Stimulated activated CD8-positive, alpha-beta memory T cell treated with anti-CD3 and anti-CD28 coated beads, Interleukin-15, amount 100 ng/mL, for 4 hours (primary cell): ENCODE measurements at regions not wholly inside any gene's neighbourhood (a gene's known extent, or its start where the extent isn't known, plus 50 kb on each side); places are given as distances from the start of the nearest gene placed in this dataset.

Source experiments
- DNase-seq, 2 donors: peaks; one replicate each; pipeline ENCODE4 v3.0.0-alpha.2; 2020; ENCODE audit warnings: low read depth in 2 of 2

DNA sequence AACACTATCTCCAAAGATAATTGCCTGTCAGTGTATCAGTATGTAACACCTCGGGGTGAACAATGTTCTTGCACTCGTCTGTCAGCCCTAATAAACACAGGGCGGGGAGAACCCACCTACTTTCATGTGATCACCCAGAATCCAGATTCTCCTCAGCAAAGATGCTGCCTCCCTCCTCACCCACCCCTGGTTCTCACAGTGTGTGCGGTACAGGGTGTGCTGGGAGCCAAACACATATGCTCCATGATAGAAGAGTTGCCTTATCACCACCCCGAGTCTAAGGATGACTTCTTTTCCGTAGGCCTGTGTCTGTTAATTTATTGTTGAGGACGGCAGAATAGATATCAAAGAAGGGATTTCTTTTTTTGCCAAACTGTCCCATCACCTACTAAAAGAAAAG lies 206.1 kb downstream of the TLE3 start:
- DNase-seq, result no peak

DNA sequence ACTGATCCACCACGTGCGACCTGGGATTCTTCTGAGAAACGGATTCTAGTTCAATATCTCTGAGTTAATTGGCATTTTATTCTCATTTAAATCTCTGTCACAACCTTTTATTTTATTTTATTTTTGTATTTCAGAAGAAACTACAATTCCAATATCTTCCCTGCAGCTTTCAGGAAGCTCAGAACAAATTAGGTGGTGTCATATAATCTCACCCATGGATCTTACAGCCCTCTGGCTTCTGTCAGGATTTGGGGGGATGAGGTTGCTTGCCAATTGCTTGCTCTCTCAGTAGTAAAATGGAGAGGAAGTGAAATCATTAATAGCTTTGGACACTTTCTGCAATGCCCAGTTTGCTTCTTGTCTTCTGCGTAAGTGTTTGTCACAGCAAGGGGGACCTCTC lies 205.4 kb downstream of the TLE3 start:
- no peak for DNase-seq

DNA sequence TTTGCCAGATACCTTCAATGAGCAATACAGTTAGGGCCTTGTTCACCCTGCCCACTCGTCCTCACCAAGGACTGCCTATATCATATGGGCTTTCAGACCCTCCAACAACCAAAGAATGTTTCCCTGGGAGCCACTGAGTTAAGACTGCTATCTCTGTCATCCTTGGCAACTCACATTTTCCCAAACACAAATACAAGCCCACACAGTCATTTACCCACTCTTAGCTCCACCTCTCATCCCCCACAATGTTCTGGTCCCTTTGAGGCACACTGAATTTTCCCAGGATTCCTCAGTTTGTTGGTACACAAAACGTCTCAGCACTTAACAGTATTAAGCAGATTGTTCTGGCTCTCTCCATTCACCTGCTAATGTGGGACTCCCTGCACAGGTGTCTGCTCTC lies 204.6 kb downstream of the TLE3 start:
- DNase-seq, result no peak

- DNase-seq, result no peak
These were observed 203.9 kb downstream of the TLE3 start for GRCh38 chr15:69893863-69894262.

- DNase-seq, result no peak
These were observed 202.5 kb downstream of the TLE3 start for GRCh38 chr15:69895202-69895601.

- DNase-seq, result no peak
These were observed 201.1 kb downstream of the TLE3 start for GRCh38 chr15:69896606-69897005.

- DNase-seq, result no peak
These were observed 200.7 kb downstream of the TLE3 start for GRCh38 chr15:69897061-69897460.

GRCh38 chr15:69897471-69898237 lies 200.1 kb downstream of the TLE3 start:
- DNase-seq, result no peak

DNA sequence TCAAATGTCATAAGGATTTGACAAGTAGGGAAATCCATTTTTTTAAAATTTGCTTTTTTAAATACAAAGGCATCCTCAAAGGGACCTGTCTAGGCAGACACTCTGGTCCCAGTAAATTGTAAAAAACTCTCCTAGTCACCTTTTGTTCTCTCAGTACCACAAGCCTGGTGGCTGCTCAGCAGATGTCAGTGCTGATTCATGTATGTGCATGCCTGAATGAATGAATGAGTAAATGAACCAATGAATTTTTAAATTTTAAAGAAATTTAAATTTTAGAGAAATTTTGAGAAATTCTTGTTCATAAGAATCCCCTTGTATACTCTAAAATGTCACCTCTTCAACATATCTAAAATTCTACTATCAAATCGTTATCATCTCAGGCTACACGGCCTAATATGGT lies 199.5 kb downstream of the TLE3 start:
- DNase-seq, result no peak

DNA sequence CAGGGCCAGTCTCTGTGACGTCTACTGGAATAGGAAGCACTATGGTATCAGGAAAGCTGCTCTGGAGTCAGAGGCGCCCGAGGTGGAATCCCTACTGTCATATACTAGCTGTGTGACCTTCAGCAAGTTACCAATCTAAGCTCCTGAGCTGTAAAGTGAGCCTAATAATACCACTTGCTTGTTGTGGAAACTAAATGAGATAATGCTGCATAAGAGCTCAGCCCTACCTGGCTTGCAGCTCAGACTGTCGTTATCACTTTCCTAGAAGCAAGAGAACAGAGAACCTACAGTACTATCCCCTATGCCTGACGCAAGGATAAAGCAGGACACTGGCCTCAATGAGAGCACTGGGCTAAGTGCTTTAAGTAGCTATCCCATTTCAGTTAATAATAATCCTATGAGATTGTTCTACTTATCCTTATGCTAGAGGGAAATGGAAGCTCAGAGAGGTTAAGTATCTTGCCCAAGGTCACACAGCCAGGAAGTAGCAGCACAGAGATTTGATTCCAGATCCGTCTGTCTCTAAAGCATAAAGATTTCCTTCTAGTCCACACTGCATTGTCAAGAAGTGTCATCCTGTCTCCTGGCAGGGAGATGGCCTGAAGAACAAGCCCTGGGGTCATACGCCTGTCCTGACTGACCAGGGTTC lies 195.2 kb downstream of the TLE3 start:
- no peak for DNase-seq

DNA sequence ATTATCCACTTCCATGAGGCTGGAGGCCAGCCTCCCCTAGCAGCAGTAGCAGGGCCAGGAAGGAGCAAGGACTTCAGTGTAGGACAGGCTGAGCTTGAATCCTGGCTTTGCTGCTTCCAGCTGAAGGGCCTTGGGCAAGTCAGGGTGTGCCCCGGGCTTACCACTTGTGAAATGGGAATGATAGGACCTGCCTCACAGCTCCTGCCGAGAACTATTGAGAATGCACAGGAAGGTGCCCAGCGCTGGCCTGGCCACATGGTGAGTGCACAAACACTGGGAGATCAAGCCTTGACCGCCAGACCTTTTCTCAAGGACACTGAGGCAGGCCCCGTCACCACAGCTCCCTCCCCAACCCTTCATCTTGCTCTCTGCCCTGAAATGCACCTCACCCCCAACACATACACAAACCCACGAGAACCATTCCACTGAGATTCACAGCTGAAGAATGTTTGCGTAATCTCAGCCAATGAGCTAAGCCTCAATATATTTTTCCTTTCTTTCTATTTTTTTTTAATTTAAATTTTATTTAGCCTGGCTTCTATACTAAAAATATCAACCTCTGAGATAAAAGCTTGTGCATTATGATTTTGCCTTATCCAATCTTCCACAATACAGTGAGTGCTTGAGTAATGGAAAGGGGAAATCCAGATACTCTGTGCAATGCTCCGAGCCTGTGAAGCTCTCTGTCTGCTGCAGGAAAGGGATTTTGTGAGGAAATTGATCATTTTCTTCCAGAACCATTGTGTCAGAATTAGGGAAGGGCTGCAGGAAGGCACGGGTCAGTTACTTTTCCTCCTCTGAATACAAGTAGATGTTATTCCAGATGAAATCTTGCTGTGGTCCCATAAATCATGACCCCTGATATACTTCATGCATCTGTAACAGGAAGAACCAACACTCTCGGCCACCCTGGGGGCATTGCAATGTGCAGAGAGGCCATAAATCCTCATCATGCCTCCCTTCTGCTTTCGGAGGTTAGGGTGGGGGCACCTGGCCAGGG lies 193.9 kb downstream of the TLE3 start:
- no peak for DNase-seq

GRCh38 chr15:69906256-69907185 lies 191.2 kb downstream of the TLE3 start:
- DNase-seq, result no peak

GRCh38 chr15:69908060-69908459 lies 189.7 kb downstream of the TLE3 start:
- no peak for DNase-seq

GRCh38 chr15:69908590-69909420 lies 188.9 kb downstream of the TLE3 start:
- no peak for DNase-seq

GRCh38 chr15:69909719-69910444 lies 187.8 kb downstream of the TLE3 start:
- no peak for DNase-seq

GRCh38 chr15:69910514-69910913 lies 187.2 kb downstream of the TLE3 start:
- no peak for DNase-seq

- DNase-seq, result no peak
These were observed 185.6 kb downstream of the TLE3 start for GRCh38 chr15:69912116-69912515.

GRCh38 chr15:69914040-69914439 lies 183.7 kb downstream of the TLE3 start:
- no peak for DNase-seq

DNA sequence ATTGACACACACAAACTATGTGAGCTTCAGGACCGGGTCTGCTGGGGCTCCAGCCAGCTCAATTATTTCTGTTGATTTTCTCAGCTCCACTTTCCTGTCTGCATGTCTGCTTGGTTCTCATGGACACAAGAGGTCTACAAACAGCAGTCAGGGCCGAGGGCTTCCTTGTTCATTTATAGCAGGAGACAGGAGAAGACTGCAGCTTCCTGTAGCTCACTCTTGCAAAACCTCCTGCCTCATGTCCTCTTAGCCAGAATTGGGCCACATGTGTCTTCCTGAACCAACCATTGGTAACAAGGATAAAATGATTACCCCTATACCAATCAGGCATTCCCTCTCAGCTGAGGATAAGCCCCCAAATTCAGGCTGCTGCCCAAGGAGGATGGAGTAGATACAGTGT lies 182.8 kb downstream of the TLE3 start:
- DNase-seq, result no peak
